Chondrocyte (in vitro differentiated cells): ENCODE measurements at regions not wholly inside any gene's neighbourhood (a gene's known extent, or its start where the extent isn't known, plus 50 kb on each side); places are given as distances from the start of the nearest gene placed in this dataset.

Source experiments
- DNase-seq: peaks from one replicate; pipeline ENCODE4 v3.0.0; 2021; ENCODE audit warnings: mixed read lengths, low spot score
- H3K27ac Mint-ChIP-seq: one replicate; pipeline ENCODE4 v1.8.0; 2021; ENCODE audit warnings: mild to moderate bottlenecking, moderate library complexity, mixed read lengths; ENCODE audit not compliant: unreplicated experiment
- H3K27me3 Mint-ChIP-seq: 2 replicates; pipeline ENCODE4 v1.8.0; 2021; ENCODE audit warnings: low read depth, mixed read lengths
- H3K36me3 Mint-ChIP-seq: 2 replicates; pipeline ENCODE4 v1.8.0; 2021; ENCODE audit warnings: low read depth, mixed read lengths
- H3K4me1 Mint-ChIP-seq: 2 replicates; pipeline ENCODE4 v1.8.0; 2021; ENCODE audit warnings: low read depth, mild to moderate bottlenecking, mixed read lengths
- H3K4me3 Mint-ChIP-seq: one replicate; pipeline ENCODE4 v1.8.0; 2021; ENCODE audit warnings: mild to moderate bottlenecking, moderate library complexity, mixed read lengths; ENCODE audit not compliant: unreplicated experiment
- H3K9me3 Mint-ChIP-seq: 2 replicates; pipeline ENCODE4 v1.8.0; 2021; ENCODE audit warnings: low read depth, mixed read lengths
- TF ChIP-seq, protein P1 (sequence below): fragments of 200-600 bp; sonication (generic); IDR thresholded peaks from 2 replicates; pipeline ENCODE4 v1.5.0; 2021; ENCODE audit warnings: antibody characterized with exemption, mild to moderate bottlenecking, moderate library complexity

DNA sequence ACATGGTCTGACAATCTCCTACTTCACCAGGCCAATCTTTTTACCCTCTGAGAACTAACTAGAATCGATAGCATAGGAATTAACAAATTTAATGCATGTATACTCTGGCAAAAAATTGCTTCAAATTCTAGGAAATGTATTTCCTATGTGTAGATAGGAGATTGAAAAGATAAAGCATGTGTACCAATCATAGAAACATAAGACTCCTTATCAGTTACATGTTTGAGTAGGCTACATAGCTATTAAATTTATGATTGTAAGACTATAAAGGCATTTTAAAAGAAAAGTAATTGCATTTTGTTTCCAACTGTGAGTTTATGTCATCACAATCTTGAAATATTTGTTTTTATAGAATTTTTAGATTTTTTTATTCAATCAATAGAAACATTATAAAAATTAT lies 196.6 kb upstream of the HEY2 start:
- no peak for DNase-seq
- Mint-ChIP-seq H3K4me3 (no peak overlapping the region), H3K27me3 (no peaks in the 10 kb centered on the region), H3K27ac (no peak overlapping the region), H3K9me3 (no peaks in the 10 kb centered on the region), H3K4me1 (no peaks in the 10 kb centered on the region), H3K36me3 (no peaks in the 10 kb centered on the region)
- TF ChIP-seq, protein P1, sequence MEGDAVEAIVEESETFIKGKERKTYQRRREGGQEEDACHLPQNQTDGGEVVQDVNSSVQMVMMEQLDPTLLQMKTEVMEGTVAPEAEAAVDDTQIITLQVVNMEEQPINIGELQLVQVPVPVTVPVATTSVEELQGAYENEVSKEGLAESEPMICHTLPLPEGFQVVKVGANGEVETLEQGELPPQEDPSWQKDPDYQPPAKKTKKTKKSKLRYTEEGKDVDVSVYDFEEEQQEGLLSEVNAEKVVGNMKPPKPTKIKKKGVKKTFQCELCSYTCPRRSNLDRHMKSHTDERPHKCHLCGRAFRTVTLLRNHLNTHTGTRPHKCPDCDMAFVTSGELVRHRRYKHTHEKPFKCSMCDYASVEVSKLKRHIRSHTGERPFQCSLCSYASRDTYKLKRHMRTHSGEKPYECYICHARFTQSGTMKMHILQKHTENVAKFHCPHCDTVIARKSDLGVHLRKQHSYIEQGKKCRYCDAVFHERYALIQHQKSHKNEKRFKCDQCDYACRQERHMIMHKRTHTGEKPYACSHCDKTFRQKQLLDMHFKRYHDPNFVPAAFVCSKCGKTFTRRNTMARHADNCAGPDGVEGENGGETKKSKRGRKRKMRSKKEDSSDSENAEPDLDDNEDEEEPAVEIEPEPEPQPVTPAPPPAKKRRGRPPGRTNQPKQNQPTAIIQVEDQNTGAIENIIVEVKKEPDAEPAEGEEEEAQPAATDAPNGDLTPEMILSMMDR = no peak

DNA sequence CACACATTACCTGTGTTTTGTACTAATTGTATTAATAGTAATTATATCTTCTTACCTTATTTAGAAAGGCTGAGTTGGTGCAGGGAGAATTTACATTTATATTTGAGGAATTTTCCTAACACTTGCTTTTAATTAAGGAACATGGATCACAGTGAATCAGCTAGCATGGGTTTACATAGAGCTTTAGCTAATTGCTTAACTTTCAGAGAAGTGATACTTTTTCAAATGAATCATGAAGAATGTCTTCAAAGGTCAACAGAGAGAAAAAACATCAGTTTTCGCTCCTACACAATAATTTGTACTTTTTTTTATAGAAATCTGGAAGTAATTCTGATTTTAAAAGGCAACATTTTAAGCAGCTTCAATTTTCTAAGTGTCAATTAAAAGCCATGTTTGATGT lies 195.0 kb upstream of the HEY2 start:
- Mint-ChIP-seq H3K36me3 (no peaks in the 10 kb centered on the region), H3K27me3 (no peaks in the 10 kb centered on the region), H3K27ac (no peak overlapping the region), H3K9me3 (no peaks in the 10 kb centered on the region), H3K4me3 (no peak overlapping the region), H3K4me1 (peaks cover 5% of the 10 kb centered on the region)
- TF ChIP-seq, protein P1 = no peak
- DNase-seq = no peak

DNA sequence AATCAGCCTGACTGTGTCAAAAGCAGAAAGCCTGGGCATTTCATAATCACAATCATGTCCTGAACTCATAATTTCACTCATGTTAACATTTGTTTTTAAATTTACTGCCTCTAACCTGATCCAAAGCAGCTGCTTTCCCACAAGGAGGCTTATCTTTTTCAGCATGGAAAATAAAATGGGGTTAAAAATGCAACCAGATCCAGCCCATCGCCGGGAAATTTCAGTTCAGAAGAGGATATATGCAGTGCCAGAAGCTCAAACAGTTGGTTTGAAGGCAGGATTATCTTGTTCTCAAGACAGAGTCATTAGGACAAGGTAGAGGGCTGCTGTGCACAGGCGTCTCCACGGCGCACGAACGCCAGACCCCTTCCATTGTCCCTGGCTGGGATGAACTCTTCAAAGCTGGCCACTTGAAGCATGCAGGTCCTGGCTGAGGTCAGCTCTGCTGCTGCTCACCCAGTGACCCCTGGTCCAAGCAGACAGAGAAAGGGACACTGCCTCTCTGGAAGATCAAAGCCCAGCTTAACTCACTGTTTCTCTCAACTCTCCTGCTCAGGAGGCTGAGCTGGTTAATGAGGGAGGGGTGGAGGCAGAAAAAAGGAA lies 191.1 kb upstream of the HEY2 start:
- no peak overlapping the region for H3K4me3 Mint-ChIP-seq
- no peaks in the 10 kb centered on the region for H3K9me3 Mint-ChIP-seq
- TF ChIP-seq, protein P1 = no peak
- no peak overlapping the region for H3K27ac Mint-ChIP-seq
- no peaks in the 10 kb centered on the region for H3K36me3 Mint-ChIP-seq
- H3K27me3 Mint-ChIP-seq = no peaks in the 10 kb centered on the region
- no peak for DNase-seq
- H3K4me1 Mint-ChIP-seq = peaks cover 11% of the 10 kb centered on the region

DNA sequence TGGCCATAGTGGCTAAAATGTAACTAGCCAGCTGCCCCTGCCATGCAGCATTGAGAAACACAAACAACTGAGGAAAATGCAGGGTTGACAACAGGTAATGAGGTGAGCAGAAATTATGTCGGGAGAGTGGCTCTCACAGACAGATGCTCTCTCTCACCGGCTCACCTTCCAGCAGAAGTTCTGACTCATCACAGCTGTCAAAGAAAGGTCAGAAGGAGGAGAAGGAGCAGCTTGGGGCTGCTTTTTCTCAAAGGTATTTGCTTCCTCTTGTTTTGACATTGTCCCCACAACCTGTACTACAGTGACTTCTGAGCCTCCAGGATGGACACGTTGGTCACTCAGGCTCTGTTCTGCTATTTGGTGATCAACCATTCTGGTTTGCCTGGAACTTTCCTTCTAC lies 190.5 kb upstream of the HEY2 start:
- Mint-ChIP-seq H3K4me3 (no peak overlapping the region), H3K9me3 (no peaks in the 10 kb centered on the region), H3K27ac (no peak overlapping the region), H3K4me1 (peaks cover 14% of the 10 kb centered on the region), H3K27me3 (no peaks in the 10 kb centered on the region), H3K36me3 (no peaks in the 10 kb centered on the region)
- no peak for DNase-seq
- TF ChIP-seq, protein P1 = no peak

DNA sequence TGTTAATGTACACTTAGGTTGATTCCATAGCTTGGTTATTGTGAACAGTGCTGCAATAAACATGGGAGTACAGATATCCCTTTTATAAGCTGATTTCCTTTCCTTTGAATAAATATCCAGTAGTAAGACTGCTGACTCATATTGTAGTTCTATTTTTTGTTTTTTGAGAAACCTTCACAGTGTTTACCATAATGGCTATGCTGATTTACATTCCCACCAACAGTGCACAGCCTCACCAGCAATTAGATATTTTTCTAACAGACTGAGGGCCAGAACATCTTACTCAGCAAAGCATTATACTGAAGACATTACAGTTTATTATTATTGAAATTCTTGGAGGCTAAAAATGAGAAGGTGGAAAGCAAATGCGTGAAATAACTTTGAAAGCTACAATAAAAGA lies 187.3 kb upstream of the HEY2 start:
- no peaks in the 10 kb centered on the region for H3K27me3 Mint-ChIP-seq
- H3K4me1 Mint-ChIP-seq = peaks cover 19% of the 10 kb centered on the region
- H3K36me3 Mint-ChIP-seq = no peaks in the 10 kb centered on the region
- no peak overlapping the region for H3K27ac Mint-ChIP-seq
- no peaks in the 10 kb centered on the region for H3K9me3 Mint-ChIP-seq
- TF ChIP-seq, protein P1 = no peak
- no peak overlapping the region for H3K4me3 Mint-ChIP-seq
- DNase-seq = no peak
